HEK293 (cell line): ENCODE measurements at regions not wholly inside any gene's neighbourhood (a gene's known extent, or its start where the extent isn't known, plus 50 kb on each side); places are given as distances from the start of the nearest gene placed in this dataset.

Experiments
- CTCF ChIA-PET: fragments of 350-600 bp; formaldehyde crosslinking; extraction: SDS; loops from one replicate; lab custom pipeline; 2021; ENCODE audit warnings: antibody characterized with exemption; lab: Yijun Ruan, JAX
- POLR2A ChIA-PET: fragments of 300-600 bp; formaldehyde crosslinking; extraction: SDS; loops from one replicate; lab custom pipeline; 2020; ENCODE audit warnings: antibody characterized with exemption, inconsistent platforms; lab: Yijun Ruan, JAX
- H3K27ac ChIP-seq: fragments of 200-500 bp; sonication (Bioruptor generic); 2 replicates; pipeline ENCODE4 v1.5.1; 2014; ENCODE audit warnings: low read depth, low read length, control low read depth, inconsistent platforms; ENCODE audit errors: extremely low read depth
- H3K36me3 ChIP-seq, 2 experiments: fragments of 200-500 bp in 1 of 2; sonication (Bioruptor generic) in 1 of 2; 1 replicate in 1 of 2; 2 replicates in 1 of 2; pipeline ENCODE4 v1.5.1; 2014 to 2017; ENCODE audit warnings: inconsistent platforms in 2 of 2, low read length in 2 of 2; ENCODE audit not compliant: control insufficient read depth in 2 of 2, insufficient read depth in 1 of 2
- H3K4me1 ChIP-seq: fragments of 200-500 bp; sonication (Bioruptor generic); 2 replicates; pipeline ENCODE4 v1.5.1; 2014; ENCODE audit warnings: mild to moderate bottlenecking, low read length, inconsistent platforms; ENCODE audit not compliant: control insufficient read depth, insufficient read depth
- H3K4me3 ChIP-seq: 2 replicates; pipeline ENCODE4 v1.5.1; 2011; ENCODE audit warnings: low read depth, mild to moderate bottlenecking, control low read depth, low read length, moderate library complexity
- H3K9me3 ChIP-seq: fragments of 200-500 bp; sonication (Bioruptor generic); 2 replicates; pipeline ENCODE4 v1.5.1; 2014; ENCODE audit warnings: low read depth, low read length, inconsistent platforms; ENCODE audit not compliant: control insufficient read depth, insufficient read depth
- BCL11B ChIP-seq: fragments of 450-650 bp; formaldehyde crosslinking; IDR thresholded peaks from 2 replicates; pipeline ENCODE4 v1.5.1; 2016; ENCODE audit warnings: low read depth, missing biosample characterization, missing genetic modification characterization
- HOXC10 ChIP-seq: sonication (generic); formaldehyde crosslinking; IDR thresholded peaks from 2 replicates; pipeline ENCODE4 v1.8.1; 2023; ENCODE audit warnings: mild to moderate bottlenecking, missing genetic modification reagents
- PRDM1 ChIP-seq: fragments of 450-650 bp; formaldehyde crosslinking; IDR thresholded peaks from 2 replicates; pipeline ENCODE4; 2016; ENCODE audit warnings: missing biosample characterization, missing genetic modification characterization
- SCRT2 ChIP-seq: fragments of 450-650 bp; formaldehyde crosslinking; IDR thresholded peaks from 2 replicates; pipeline ENCODE4 v1.5.1; 2016; ENCODE audit warnings: missing biosample characterization, missing genetic modification characterization
- ZBTB20 ChIP-seq: fragments of 450-650 bp; formaldehyde crosslinking; IDR thresholded peaks from 2 replicates; pipeline ENCODE4 v1.5.1; 2016; ENCODE audit warnings: missing biosample characterization, missing genetic modification characterization
- ZBTB48 ChIP-seq: fragments of 450-650 bp; formaldehyde crosslinking; IDR thresholded peaks from 2 replicates; pipeline ENCODE4 v1.5.1; 2016; ENCODE audit warnings: missing biosample characterization, missing genetic modification characterization
- ZBTB8A ChIP-seq: fragments of 450-650 bp; formaldehyde crosslinking; IDR thresholded peaks from 2 replicates; pipeline ENCODE4 v1.5.1; 2016; ENCODE audit warnings: missing biosample characterization, missing genetic modification characterization
- ZNF112 ChIP-seq: fragments of 450-650 bp; formaldehyde crosslinking; IDR thresholded peaks from 2 replicates; pipeline ENCODE4 v1.5.0; 2017; ENCODE audit warnings: missing biosample characterization, missing genetic modification characterization
- ZNF223 ChIP-seq: fragments of 450-650 bp; formaldehyde crosslinking; IDR thresholded peaks from 2 replicates; pipeline ENCODE4 v1.5.1; 2016; ENCODE audit warnings: missing biosample characterization, missing genetic modification characterization
- ZNF274 ChIP-seq, 2 experiments: fragments of 200-500 bp in 1 of 2; fragments of 450-650 bp in 1 of 2; sonication (Bioruptor generic) in 1 of 2; formaldehyde crosslinking in 1 of 2; IDR thresholded peaks; 2 replicates each; pipeline versions ENCODE4 v1.5.1 to v1.6.1; 2014 to 2016; ENCODE audit warnings: borderline replicate concordance in 1 of 2, inconsistent platforms in 1 of 2, low read length in 1 of 2, missing biosample characterization in 1 of 2, missing genetic modification characterization in 1 of 2
- ZNF311 ChIP-seq: fragments of 450-650 bp; formaldehyde crosslinking; IDR thresholded peaks from 2 replicates; pipeline ENCODE4 v1.5.1; 2017; ENCODE audit warnings: missing biosample characterization, missing genetic modification characterization, borderline replicate concordance
- ZNF366 ChIP-seq: fragments of 450-650 bp; formaldehyde crosslinking; conservative IDR thresholded peaks from 2 replicates; pipeline ENCODE4 v1.5.1; 2016; ENCODE audit warnings: missing biosample characterization, missing genetic modification characterization
- ZNF404 ChIP-seq: fragments of 450-650 bp; formaldehyde crosslinking; IDR thresholded peaks from 2 replicates; pipeline ENCODE4 v1.5.1; 2017; ENCODE audit warnings: missing biosample characterization, missing genetic modification characterization
- ZNF426 ChIP-seq: fragments of 450-650 bp; formaldehyde crosslinking; IDR thresholded peaks from 2 replicates; pipeline ENCODE4 v1.5.1; 2017; ENCODE audit warnings: missing biosample characterization, missing genetic modification characterization, mild to moderate bottlenecking, inconsistent platforms, moderate library complexity
- ZNF514 ChIP-seq: fragments of 450-650 bp; formaldehyde crosslinking; IDR thresholded peaks from 2 replicates; pipeline ENCODE4 v1.5.1; 2016; ENCODE audit warnings: missing biosample characterization, missing genetic modification characterization
- ZNF521 ChIP-seq: fragments of 450-650 bp; formaldehyde crosslinking; IDR thresholded peaks from 2 replicates; pipeline ENCODE4 v1.5.1; 2017; ENCODE audit warnings: missing biosample characterization, mild to moderate bottlenecking, missing genetic modification characterization
- ZNF548 ChIP-seq: fragments of 450-650 bp; formaldehyde crosslinking; IDR thresholded peaks from 2 replicates; pipeline ENCODE4 v1.5.1; 2016; ENCODE audit warnings: missing biosample characterization, missing genetic modification characterization
- ZNF621 ChIP-seq: fragments of 450-650 bp; formaldehyde crosslinking; IDR thresholded peaks from 2 replicates; pipeline ENCODE4 v1.5.1; 2017; ENCODE audit warnings: missing biosample characterization, missing genetic modification characterization
- ZNF654 ChIP-seq: fragments of 450-650 bp; formaldehyde crosslinking; IDR thresholded peaks from 2 replicates; pipeline ENCODE4 v1.5.1; 2016; ENCODE audit warnings: low read depth, missing biosample characterization, missing genetic modification characterization
- ZNF658 ChIP-seq: fragments of 450-650 bp; formaldehyde crosslinking; IDR thresholded peaks from 2 replicates; pipeline ENCODE4; 2016; ENCODE audit warnings: missing biosample characterization, missing genetic modification characterization
- ZNF670 ChIP-seq: fragments of 450-650 bp; formaldehyde crosslinking; IDR thresholded peaks from 2 replicates; pipeline ENCODE4 v1.5.1; 2016; ENCODE audit warnings: missing biosample characterization, missing genetic modification characterization, low read depth
- ZNF747 ChIP-seq: fragments of 450-650 bp; formaldehyde crosslinking; IDR thresholded peaks from 2 replicates; pipeline ENCODE4 v1.5.1; 2016; ENCODE audit warnings: missing biosample characterization, missing genetic modification characterization
- ZNF843 ChIP-seq: fragments of 450-650 bp; formaldehyde crosslinking; IDR thresholded peaks from 2 replicates; pipeline ENCODE4 v1.5.1; 2016; ENCODE audit warnings: missing biosample characterization, missing genetic modification characterization
- ZXDB ChIP-seq: fragments of 450-650 bp; formaldehyde crosslinking; IDR thresholded peaks from 2 replicates; pipeline ENCODE4 v1.5.1; 2016; ENCODE audit warnings: missing biosample characterization, missing genetic modification characterization
- TF ChIP-seq, protein P1 (sequence below): fragments of 450-650 bp; formaldehyde crosslinking; IDR thresholded peaks from 2 replicates; pipeline ENCODE4 v1.5.1; 2016; ENCODE audit warnings: missing biosample characterization, missing genetic modification characterization, borderline replicate concordance
- TF ChIP-seq, protein P2 (sequence below): fragments of 450-650 bp; formaldehyde crosslinking; IDR thresholded peaks from 2 replicates; pipeline ENCODE4 v1.5.1; 2017; ENCODE audit warnings: missing biosample characterization, missing genetic modification characterization
- TF ChIP-seq, protein P3 (sequence below): fragments of 450-650 bp; formaldehyde crosslinking; IDR thresholded peaks from 2 replicates; pipeline ENCODE4 v1.5.1; 2016; ENCODE audit warnings: missing biosample characterization, missing genetic modification characterization

DNA sequence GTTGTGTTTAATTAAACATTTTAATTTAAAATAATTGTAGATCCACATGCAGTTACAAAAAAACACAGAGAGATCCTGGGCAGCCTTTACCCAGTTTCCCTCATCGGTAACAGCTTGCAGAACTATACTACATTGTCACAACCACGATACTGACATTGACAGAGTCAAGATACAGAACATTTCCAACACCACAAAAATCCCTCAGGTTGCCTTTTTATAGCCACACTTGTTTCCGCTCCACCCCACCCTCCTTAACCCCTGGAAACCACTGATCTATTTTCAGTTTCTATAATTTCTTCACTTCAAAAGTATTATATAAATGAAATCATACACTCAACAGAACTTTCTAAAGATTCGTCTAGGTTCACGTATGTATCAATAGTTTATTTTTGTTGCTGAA is 458.8 kb upstream of the SOX5 start:
- Histone ChIP-seq H3K9me3 (no peaks in the 10 kb centered on the region), H3K27ac (no peak overlapping the region), H3K4me3 (no peak overlapping the region), H3K36me3 (no peaks in the 10 kb centered on the region), H3K4me1 (no peaks in the 10 kb centered on the region)
- TF ChIP-seq ZNF843 (tag by site-specific recombination): no peak
- no peak for TF ChIP-seq ZBTB8A (tag by site-specific recombination)
- TF ChIP-seq PRDM1 (tag by site-specific recombination): no peak
- TF ChIP-seq ZNF621 (tag by site-specific recombination): no peak
- no peak for TF ChIP-seq ZNF366 (tag by site-specific recombination)
- no peak for TF ChIP-seq ZBTB20 (tag by site-specific recombination)
- TF ChIP-seq, protein P1, sequence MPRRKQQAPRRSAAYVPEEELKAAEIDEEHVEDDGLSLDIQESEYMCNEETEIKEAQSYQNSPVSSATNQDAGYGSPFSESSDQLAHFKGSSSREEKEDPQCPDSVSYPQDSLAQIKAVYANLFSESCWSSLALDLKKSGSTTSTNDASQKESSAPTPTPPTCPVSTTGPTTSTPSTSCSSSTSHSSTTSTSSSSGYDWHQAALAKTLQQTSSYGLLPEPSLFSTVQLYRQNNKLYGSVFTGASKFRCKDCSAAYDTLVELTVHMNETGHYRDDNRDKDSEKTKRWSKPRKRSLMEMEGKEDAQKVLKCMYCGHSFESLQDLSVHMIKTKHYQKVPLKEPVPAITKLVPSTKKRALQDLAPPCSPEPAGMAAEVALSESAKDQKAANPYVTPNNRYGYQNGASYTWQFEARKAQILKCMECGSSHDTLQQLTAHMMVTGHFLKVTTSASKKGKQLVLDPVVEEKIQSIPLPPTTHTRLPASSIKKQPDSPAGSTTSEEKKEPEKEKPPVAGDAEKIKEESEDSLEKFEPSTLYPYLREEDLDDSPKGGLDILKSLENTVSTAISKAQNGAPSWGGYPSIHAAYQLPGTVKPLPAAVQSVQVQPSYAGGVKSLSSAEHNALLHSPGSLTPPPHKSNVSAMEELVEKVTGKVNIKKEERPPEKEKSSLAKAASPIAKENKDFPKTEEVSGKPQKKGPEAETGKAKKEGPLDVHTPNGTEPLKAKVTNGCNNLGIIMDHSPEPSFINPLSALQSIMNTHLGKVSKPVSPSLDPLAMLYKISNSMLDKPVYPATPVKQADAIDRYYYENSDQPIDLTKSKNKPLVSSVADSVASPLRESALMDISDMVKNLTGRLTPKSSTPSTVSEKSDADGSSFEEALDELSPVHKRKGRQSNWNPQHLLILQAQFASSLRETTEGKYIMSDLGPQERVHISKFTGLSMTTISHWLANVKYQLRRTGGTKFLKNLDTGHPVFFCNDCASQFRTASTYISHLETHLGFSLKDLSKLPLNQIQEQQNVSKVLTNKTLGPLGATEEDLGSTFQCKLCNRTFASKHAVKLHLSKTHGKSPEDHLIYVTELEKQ (tag by site-specific recombination): no peak
- TF ChIP-seq, protein P2, sequence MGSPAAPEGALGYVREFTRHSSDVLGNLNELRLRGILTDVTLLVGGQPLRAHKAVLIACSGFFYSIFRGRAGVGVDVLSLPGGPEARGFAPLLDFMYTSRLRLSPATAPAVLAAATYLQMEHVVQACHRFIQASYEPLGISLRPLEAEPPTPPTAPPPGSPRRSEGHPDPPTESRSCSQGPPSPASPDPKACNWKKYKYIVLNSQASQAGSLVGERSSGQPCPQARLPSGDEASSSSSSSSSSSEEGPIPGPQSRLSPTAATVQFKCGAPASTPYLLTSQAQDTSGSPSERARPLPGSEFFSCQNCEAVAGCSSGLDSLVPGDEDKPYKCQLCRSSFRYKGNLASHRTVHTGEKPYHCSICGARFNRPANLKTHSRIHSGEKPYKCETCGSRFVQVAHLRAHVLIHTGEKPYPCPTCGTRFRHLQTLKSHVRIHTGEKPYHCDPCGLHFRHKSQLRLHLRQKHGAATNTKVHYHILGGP (tag by site-specific recombination): no peak
- TF ChIP-seq ZNF223 (tag by site-specific recombination): no peak
- ChIA-PET CTCF (no interaction called here), POLR2A (no interaction called here)

GRCh38 chr12:24407884-24408283 is 458.4 kb upstream of the SOX5 start:
- ChIA-PET CTCF (no interaction called here), POLR2A (no interaction called here)
- H3K27ac ChIP-seq: no peak overlapping the region
- H3K4me1 ChIP-seq: no peaks in the 10 kb centered on the region
- no peak overlapping the region for H3K4me3 ChIP-seq
- TF ChIP-seq ZNF112 (tag by site-specific recombination): no peak
- no peak for TF ChIP-seq ZNF311 (tag by site-specific recombination)
- no peaks in the 10 kb centered on the region for H3K9me3 ChIP-seq
- no peaks in the 10 kb centered on the region for H3K36me3 ChIP-seq

DNA sequence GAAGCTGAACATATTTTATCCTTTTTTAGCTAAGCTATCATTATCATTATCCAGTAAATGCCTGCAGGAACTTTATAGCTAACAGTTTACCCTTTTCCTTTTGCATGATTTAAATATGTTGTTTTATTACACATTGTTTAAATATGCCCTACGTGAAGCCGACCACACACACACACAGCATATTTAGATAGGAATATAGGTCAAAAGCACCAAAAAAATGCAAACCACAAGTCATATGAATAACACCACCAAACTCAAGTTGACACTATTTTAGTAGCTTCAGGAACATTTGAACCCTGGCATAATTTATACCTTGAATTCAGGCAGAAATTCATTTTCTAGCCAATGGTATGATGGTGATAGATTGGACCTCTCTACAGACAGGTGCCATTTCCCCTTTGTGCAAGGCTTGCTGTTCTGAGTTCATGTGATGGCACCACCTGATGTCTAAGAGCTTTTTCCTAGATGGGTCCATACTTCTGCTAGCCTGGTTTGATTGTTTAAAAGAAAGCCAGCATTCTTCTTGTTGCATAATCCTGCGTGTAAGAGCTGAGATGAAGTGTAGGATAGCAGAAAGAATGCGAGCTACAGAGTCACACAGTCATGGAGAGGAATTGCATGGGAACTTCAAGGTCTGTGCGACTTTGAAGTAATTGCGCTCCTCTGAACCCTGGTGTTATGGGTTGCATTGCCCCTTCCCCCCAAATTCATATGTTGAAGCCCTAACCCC is 454.8 kb upstream of the SOX5 start:
- Histone ChIP-seq H3K27ac (no peak overlapping the region), H3K4me3 (no peak overlapping the region), H3K4me1 (no peaks in the 10 kb centered on the region), H3K9me3 (no peaks in the 10 kb centered on the region), H3K36me3 (no peaks in the 10 kb centered on the region)
- TF ChIP-seq, protein P3, sequence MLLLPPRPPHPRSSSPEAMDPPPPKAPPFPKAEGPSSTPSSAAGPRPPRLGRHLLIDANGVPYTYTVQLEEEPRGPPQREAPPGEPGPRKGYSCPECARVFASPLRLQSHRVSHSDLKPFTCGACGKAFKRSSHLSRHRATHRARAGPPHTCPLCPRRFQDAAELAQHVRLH (tag by site-specific recombination): no peak
- no peak for TF ChIP-seq ZNF670 (tag by site-specific recombination)
- TF ChIP-seq ZNF426: no peak
- no peak for TF ChIP-seq ZNF658 (tag by site-specific recombination)
- no peak for TF ChIP-seq ZNF654 (tag by site-specific recombination)
- TF ChIP-seq HOXC10 (CRISPR knock-in tag): no peak
- no peak for TF ChIP-seq ZXDB (tag by site-specific recombination)
- no peak for TF ChIP-seq ZNF521 (tag by site-specific recombination)
- TF ChIP-seq BCL11B: no peak
- TF ChIP-seq ZNF404 (tag by site-specific recombination): no peak
- no peak for TF ChIP-seq ZNF747
- no peak for TF ChIP-seq ZBTB48 (tag by site-specific recombination)
- TF ChIP-seq ZNF514 (tag by site-specific recombination): no peak
- TF ChIP-seq ZNF274 (IDR thresholded peaks at IDR 0.05; ENCODE audit: low read length): no peak
- no peak for TF ChIP-seq ZNF274 (tag by site-specific recombination; IDR thresholded peaks at IDR 0.05; ENCODE audit: borderline replicate concordance)
- no peak for TF ChIP-seq ZNF548 (tag by site-specific recombination)
- TF ChIP-seq SCRT2 (tag by site-specific recombination): no peak
- ChIA-PET CTCF (interaction anchor here (0.7 to 1.3 kb wide), 2 partner anchors 11 kb away, joined by 3 read pairs; no protein-coding TSS in a partner anchor), POLR2A (no interaction called here)
